Panc1 (cell line): ENCODE measurements at regions not wholly inside any gene's neighbourhood (a gene's known extent, or its start where the extent isn't known, plus 50 kb on each side); places are given as distances from the start of the nearest gene placed in this dataset.

Source experiments
- POLR2AphosphoS5 ChIP-seq: IDR thresholded peaks from 2 replicates; pipeline ENCODE4 v1.6.1; 2012; ENCODE audit warnings: mild to moderate bottlenecking, low read depth, low read length, moderate library complexity
- SIN3A ChIP-seq: IDR thresholded peaks from 2 replicates; pipeline ENCODE4 v1.6.1; 2012; ENCODE audit warnings: low read depth, mild to moderate bottlenecking, low read length, moderate library complexity, borderline replicate concordance; ENCODE audit not compliant: insufficient read depth
- TF ChIP-seq, protein P1 (sequence below): fragments of 450-650 bp; IDR thresholded peaks from 2 replicates; pipeline ENCODE4 v1.5.1; 2017; ENCODE audit warnings: mild to moderate bottlenecking
- TF ChIP-seq, protein P2 (sequence below), 2 experiments: IDR thresholded peaks; 2 replicates each; pipeline ENCODE4 v1.6.1; 2011 to 2012; ENCODE audit warnings: low read depth in 2 of 2, control low read depth in 1 of 2, low read length in 1 of 2, mild to moderate bottlenecking in 1 of 2, moderate library complexity in 1 of 2; ENCODE audit not compliant: insufficient read depth in 1 of 2

DNA sequence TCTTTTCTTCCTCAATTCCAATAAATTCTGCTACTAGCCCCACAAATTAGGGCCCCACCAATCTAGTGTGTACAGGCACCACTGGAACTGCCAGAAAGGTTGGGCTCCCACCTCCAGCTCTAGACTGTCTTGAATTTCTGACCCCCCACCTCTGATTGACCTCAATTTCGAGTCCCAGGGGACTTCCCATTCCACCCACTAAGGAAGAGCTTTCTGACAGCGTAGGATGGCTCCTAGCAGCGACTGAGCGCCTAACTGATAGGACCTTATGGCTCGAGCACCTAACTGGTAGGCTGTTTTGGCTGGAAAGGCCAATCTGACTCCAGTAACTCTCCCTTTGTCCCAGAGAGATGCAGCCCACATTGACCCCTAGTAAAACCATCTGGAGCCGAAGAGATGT is 171.6 kb upstream of the ZNF184 start:
- TF ChIP-seq, protein P1, sequence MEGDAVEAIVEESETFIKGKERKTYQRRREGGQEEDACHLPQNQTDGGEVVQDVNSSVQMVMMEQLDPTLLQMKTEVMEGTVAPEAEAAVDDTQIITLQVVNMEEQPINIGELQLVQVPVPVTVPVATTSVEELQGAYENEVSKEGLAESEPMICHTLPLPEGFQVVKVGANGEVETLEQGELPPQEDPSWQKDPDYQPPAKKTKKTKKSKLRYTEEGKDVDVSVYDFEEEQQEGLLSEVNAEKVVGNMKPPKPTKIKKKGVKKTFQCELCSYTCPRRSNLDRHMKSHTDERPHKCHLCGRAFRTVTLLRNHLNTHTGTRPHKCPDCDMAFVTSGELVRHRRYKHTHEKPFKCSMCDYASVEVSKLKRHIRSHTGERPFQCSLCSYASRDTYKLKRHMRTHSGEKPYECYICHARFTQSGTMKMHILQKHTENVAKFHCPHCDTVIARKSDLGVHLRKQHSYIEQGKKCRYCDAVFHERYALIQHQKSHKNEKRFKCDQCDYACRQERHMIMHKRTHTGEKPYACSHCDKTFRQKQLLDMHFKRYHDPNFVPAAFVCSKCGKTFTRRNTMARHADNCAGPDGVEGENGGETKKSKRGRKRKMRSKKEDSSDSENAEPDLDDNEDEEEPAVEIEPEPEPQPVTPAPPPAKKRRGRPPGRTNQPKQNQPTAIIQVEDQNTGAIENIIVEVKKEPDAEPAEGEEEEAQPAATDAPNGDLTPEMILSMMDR = no peak
- TF ChIP-seq, protein P2, sequence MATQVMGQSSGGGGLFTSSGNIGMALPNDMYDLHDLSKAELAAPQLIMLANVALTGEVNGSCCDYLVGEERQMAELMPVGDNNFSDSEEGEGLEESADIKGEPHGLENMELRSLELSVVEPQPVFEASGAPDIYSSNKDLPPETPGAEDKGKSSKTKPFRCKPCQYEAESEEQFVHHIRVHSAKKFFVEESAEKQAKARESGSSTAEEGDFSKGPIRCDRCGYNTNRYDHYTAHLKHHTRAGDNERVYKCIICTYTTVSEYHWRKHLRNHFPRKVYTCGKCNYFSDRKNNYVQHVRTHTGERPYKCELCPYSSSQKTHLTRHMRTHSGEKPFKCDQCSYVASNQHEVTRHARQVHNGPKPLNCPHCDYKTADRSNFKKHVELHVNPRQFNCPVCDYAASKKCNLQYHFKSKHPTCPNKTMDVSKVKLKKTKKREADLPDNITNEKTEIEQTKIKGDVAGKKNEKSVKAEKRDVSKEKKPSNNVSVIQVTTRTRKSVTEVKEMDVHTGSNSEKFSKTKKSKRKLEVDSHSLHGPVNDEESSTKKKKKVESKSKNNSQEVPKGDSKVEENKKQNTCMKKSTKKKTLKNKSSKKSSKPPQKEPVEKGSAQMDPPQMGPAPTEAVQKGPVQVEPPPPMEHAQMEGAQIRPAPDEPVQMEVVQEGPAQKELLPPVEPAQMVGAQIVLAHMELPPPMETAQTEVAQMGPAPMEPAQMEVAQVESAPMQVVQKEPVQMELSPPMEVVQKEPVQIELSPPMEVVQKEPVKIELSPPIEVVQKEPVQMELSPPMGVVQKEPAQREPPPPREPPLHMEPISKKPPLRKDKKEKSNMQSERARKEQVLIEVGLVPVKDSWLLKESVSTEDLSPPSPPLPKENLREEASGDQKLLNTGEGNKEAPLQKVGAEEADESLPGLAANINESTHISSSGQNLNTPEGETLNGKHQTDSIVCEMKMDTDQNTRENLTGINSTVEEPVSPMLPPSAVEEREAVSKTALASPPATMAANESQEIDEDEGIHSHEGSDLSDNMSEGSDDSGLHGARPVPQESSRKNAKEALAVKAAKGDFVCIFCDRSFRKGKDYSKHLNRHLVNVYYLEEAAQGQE (IDR thresholded peaks at IDR 0.05; ENCODE audit: insufficient read depth in 1 of 2, low read depth in 2 of 2, low read length in 1 of 2) = no peak
- no peak for TF ChIP-seq POLR2AphosphoS5
- no peak for TF ChIP-seq SIN3A
